ENCODE measurements at regions not wholly inside any gene's neighbourhood (a gene's known extent, or its start where the extent isn't known, plus 50 kb on each side); places are given as distances from the start of the nearest gene placed in this dataset.
"Not testable (repeated sequence)": the region's sequence is repeated elsewhere in the genome, so short reads cannot be mapped to it uniquely, and the experiment has no call there.

- Histone ChIP-seq H3K9me3 (ENCODE audit: control insufficient read depth in 1 of 2, low read length in 2 of 2) (peaks cover 0 to 7% of the 10 kb centered on the region in 2 donors), H3K4me1 (ENCODE audit: control insufficient read depth in 1 of 2, insufficient read depth in 2 of 2, low read length in 2 of 2) (no peaks in the 10 kb centered on the region), H3K4me3 (ENCODE audit: low read depth in 1 of 2, low read length in 2 of 2) (no peak overlapping the region), H3K36me3 (ENCODE audit: control insufficient read depth in 1 of 2, insufficient read depth in 2 of 2, low read length in 2 of 2) (no peaks in the 10 kb centered on the region), H3K27me3 (ENCODE audit: control insufficient read depth in 1 of 2, insufficient read depth in 2 of 2, low read length in 2 of 2) (no peaks in the 10 kb centered on the region), H3K9ac (ENCODE audit: low read depth in 1 of 2, low read length in 2 of 2) (no peak overlapping the region), H3K27ac (ENCODE audit: low read depth, low read length) (no peak overlapping the region)
These were observed 419.9 kb upstream of the RUNX1 start for GRCh38 chr21:35468991-35469390.

GRCh38 chr21:35467566-35467965, 418.5 kb upstream of the RUNX1 start:
- peaks cover 0 to 7% of the 10 kb centered on the region in 2 donors for H3K9me3 ChIP-seq (ENCODE audit: control insufficient read depth in 1 of 2, low read length in 2 of 2)
- no peak overlapping the region for H3K4me3 ChIP-seq (ENCODE audit: low read depth in 1 of 2, low read length in 2 of 2)
- no peaks in the 10 kb centered on the region for H3K36me3 ChIP-seq (ENCODE audit: control insufficient read depth in 1 of 2, insufficient read depth in 2 of 2, low read length in 2 of 2)
- H3K27me3 ChIP-seq (ENCODE audit: control insufficient read depth in 1 of 2, insufficient read depth in 2 of 2, low read length in 2 of 2), result no peaks in the 10 kb centered on the region
- no peak overlapping the region for H3K27ac ChIP-seq (ENCODE audit: low read depth, low read length)
- no peaks in the 10 kb centered on the region for H3K4me1 ChIP-seq (ENCODE audit: control insufficient read depth in 1 of 2, insufficient read depth in 2 of 2, low read length in 2 of 2)
- no peak overlapping the region for H3K9ac ChIP-seq (ENCODE audit: low read depth in 1 of 2, low read length in 2 of 2)

GRCh38 chr21:35466681-35467080, 417.6 kb upstream of the RUNX1 start:
- H3K4me1 ChIP-seq (ENCODE audit: control insufficient read depth in 1 of 2, insufficient read depth in 2 of 2, low read length in 2 of 2); H3K9ac ChIP-seq (ENCODE audit: low read depth in 1 of 2, low read length in 2 of 2); H3K9me3 ChIP-seq (ENCODE audit: control insufficient read depth in 1 of 2, low read length in 2 of 2); H3K27ac ChIP-seq (ENCODE audit: low read depth, low read length); H3K27me3 ChIP-seq (ENCODE audit: control insufficient read depth in 1 of 2, insufficient read depth in 2 of 2, low read length in 2 of 2); H3K4me3 ChIP-seq (ENCODE audit: low read depth in 1 of 2, low read length in 2 of 2); H3K36me3 ChIP-seq (ENCODE audit: control insufficient read depth in 1 of 2, insufficient read depth in 2 of 2, low read length in 2 of 2): not testable (repeated sequence)

GRCh38 chr21:35465741-35466140, 416.6 kb upstream of the RUNX1 start:
- no peaks in the 10 kb centered on the region for H3K4me1 ChIP-seq (ENCODE audit: control insufficient read depth in 1 of 2, insufficient read depth in 2 of 2, low read length in 2 of 2)
- H3K36me3 ChIP-seq (ENCODE audit: control insufficient read depth in 1 of 2, insufficient read depth in 2 of 2, low read length in 2 of 2), result no peaks in the 10 kb centered on the region

GRCh38 chr21:35461700-35462099, 412.6 kb upstream of the RUNX1 start:
- H3K27me3 ChIP-seq (ENCODE audit: control insufficient read depth in 1 of 2, insufficient read depth in 2 of 2, low read length in 2 of 2), result no peaks in the 10 kb centered on the region
- no peak overlapping the region for H3K9ac ChIP-seq (ENCODE audit: low read depth in 1 of 2, low read length in 2 of 2)
- H3K27ac ChIP-seq (ENCODE audit: low read depth, low read length), result no peak overlapping the region
- H3K36me3 ChIP-seq (ENCODE audit: control insufficient read depth in 1 of 2, insufficient read depth in 2 of 2, low read length in 2 of 2), result no peaks in the 10 kb centered on the region
- H3K9me3 ChIP-seq (ENCODE audit: control insufficient read depth in 1 of 2, low read length in 2 of 2), result peaks cover 0 to 4% of the 10 kb centered on the region in 2 donors
- H3K4me3 ChIP-seq (ENCODE audit: low read depth in 1 of 2, low read length in 2 of 2), result no peak overlapping the region
- no peaks in the 10 kb centered on the region for H3K4me1 ChIP-seq (ENCODE audit: control insufficient read depth in 1 of 2, insufficient read depth in 2 of 2, low read length in 2 of 2)

More at GRCh38 chr21:35465741-35466140, 416.6 kb upstream of the RUNX1 start:
- no peak overlapping the region for H3K4me3 ChIP-seq (ENCODE audit: low read depth in 1 of 2, low read length in 2 of 2)
- no peak overlapping the region for H3K27ac ChIP-seq (ENCODE audit: low read depth, low read length)
- H3K9ac ChIP-seq (ENCODE audit: low read depth in 1 of 2, low read length in 2 of 2), result no peak overlapping the region
- H3K27me3 ChIP-seq (ENCODE audit: control insufficient read depth in 1 of 2, insufficient read depth in 2 of 2, low read length in 2 of 2), result no peaks in the 10 kb centered on the region
- peaks cover 0 to 7% of the 10 kb centered on the region in 2 donors for H3K9me3 ChIP-seq (ENCODE audit: control insufficient read depth in 1 of 2, low read length in 2 of 2)

GRCh38 chr21:35460441-35460840, 411.3 kb upstream of the RUNX1 start:
- H3K27me3 ChIP-seq (ENCODE audit: control insufficient read depth in 1 of 2, insufficient read depth in 2 of 2, low read length in 2 of 2), result no peaks in the 10 kb centered on the region
- no peaks in the 10 kb centered on the region for H3K9me3 ChIP-seq (ENCODE audit: control insufficient read depth in 1 of 2, low read length in 2 of 2)
- no peaks in the 10 kb centered on the region for H3K36me3 ChIP-seq (ENCODE audit: control insufficient read depth in 1 of 2, insufficient read depth in 2 of 2, low read length in 2 of 2)
- H3K4me3 ChIP-seq (ENCODE audit: low read depth in 1 of 2, low read length in 2 of 2), result no peak overlapping the region
- no peak overlapping the region for H3K9ac ChIP-seq (ENCODE audit: low read depth in 1 of 2, low read length in 2 of 2)
- H3K4me1 ChIP-seq (ENCODE audit: control insufficient read depth in 1 of 2, insufficient read depth in 2 of 2, low read length in 2 of 2), result no peaks in the 10 kb centered on the region
- no peak overlapping the region for H3K27ac ChIP-seq (ENCODE audit: low read depth, low read length)

GRCh38 chr21:35458405-35458804, 409.3 kb upstream of the RUNX1 start:
- H3K27me3 ChIP-seq (ENCODE audit: control insufficient read depth in 1 of 2, insufficient read depth in 2 of 2, low read length in 2 of 2), result no peaks in the 10 kb centered on the region
- H3K27ac ChIP-seq (ENCODE audit: low read depth, low read length), result no peak overlapping the region
- H3K9me3 ChIP-seq (ENCODE audit: control insufficient read depth in 1 of 2, low read length in 2 of 2), result no peaks in the 10 kb centered on the region
- no peak overlapping the region for H3K4me3 ChIP-seq (ENCODE audit: low read depth in 1 of 2, low read length in 2 of 2)
- no peaks in the 10 kb centered on the region for H3K4me1 ChIP-seq (ENCODE audit: control insufficient read depth in 1 of 2, insufficient read depth in 2 of 2, low read length in 2 of 2)
- H3K36me3 ChIP-seq (ENCODE audit: control insufficient read depth in 1 of 2, insufficient read depth in 2 of 2, low read length in 2 of 2), result no peaks in the 10 kb centered on the region
- H3K9ac ChIP-seq (ENCODE audit: low read depth in 1 of 2, low read length in 2 of 2), result no peak overlapping the region

- Histone ChIP-seq H3K9me3 (ENCODE audit: control insufficient read depth in 1 of 2, low read length in 2 of 2) (no peaks in the 10 kb centered on the region), H3K27me3 (ENCODE audit: control insufficient read depth in 1 of 2, insufficient read depth in 2 of 2, low read length in 2 of 2) (no peaks in the 10 kb centered on the region), H3K9ac (ENCODE audit: low read depth in 1 of 2, low read length in 2 of 2) (no peak overlapping the region), H3K36me3 (ENCODE audit: control insufficient read depth in 1 of 2, insufficient read depth in 2 of 2, low read length in 2 of 2) (no peaks in the 10 kb centered on the region), H3K27ac (ENCODE audit: low read depth, low read length) (no peak overlapping the region), H3K4me3 (ENCODE audit: low read depth in 1 of 2, low read length in 2 of 2) (no peak overlapping the region), H3K4me1 (ENCODE audit: control insufficient read depth in 1 of 2, insufficient read depth in 2 of 2, low read length in 2 of 2) (no peaks in the 10 kb centered on the region)
These were observed 408.1 kb upstream of the RUNX1 start for GRCh38 chr21:35457097-35457804.

GRCh38 chr21:35451276-35451675, 402.2 kb upstream of the RUNX1 start:
- no peak overlapping the region for H3K27ac ChIP-seq (ENCODE audit: low read depth, low read length)

GRCh38 chr21:35450830-35451229, 401.7 kb upstream of the RUNX1 start:
- Histone ChIP-seq H3K36me3 (ENCODE audit: control insufficient read depth in 1 of 2, insufficient read depth in 2 of 2, low read length in 2 of 2) (no peaks in the 10 kb centered on the region), H3K9me3 (ENCODE audit: control insufficient read depth in 1 of 2, low read length in 2 of 2) (no peaks in the 10 kb centered on the region), H3K4me1 (ENCODE audit: control insufficient read depth in 1 of 2, insufficient read depth in 2 of 2, low read length in 2 of 2) (no peaks in the 10 kb centered on the region), H3K4me3 (ENCODE audit: low read depth in 1 of 2, low read length in 2 of 2) (no peak overlapping the region), H3K27me3 (ENCODE audit: control insufficient read depth in 1 of 2, insufficient read depth in 2 of 2, low read length in 2 of 2) (no peaks in the 10 kb centered on the region), H3K9ac (ENCODE audit: low read depth in 1 of 2, low read length in 2 of 2) (no peak overlapping the region), H3K27ac (ENCODE audit: low read depth, low read length) (no peak overlapping the region)

More at GRCh38 chr21:35451276-35451675, 402.2 kb upstream of the RUNX1 start:
- Histone ChIP-seq H3K9ac (ENCODE audit: low read depth in 1 of 2, low read length in 2 of 2) (no peak overlapping the region), H3K4me1 (ENCODE audit: control insufficient read depth in 1 of 2, insufficient read depth in 2 of 2, low read length in 2 of 2) (no peaks in the 10 kb centered on the region), H3K9me3 (ENCODE audit: control insufficient read depth in 1 of 2, low read length in 2 of 2) (no peaks in the 10 kb centered on the region), H3K36me3 (ENCODE audit: control insufficient read depth in 1 of 2, insufficient read depth in 2 of 2, low read length in 2 of 2) (no peaks in the 10 kb centered on the region), H3K27me3 (ENCODE audit: control insufficient read depth in 1 of 2, insufficient read depth in 2 of 2, low read length in 2 of 2) (no peaks in the 10 kb centered on the region), H3K4me3 (ENCODE audit: low read depth in 1 of 2, low read length in 2 of 2) (no peak overlapping the region)
